ENCODE measurements at regions not wholly inside any gene's neighbourhood (a gene's known extent, or its start where the extent isn't known, plus 50 kb on each side); places are given as distances from the start of the nearest gene placed in this dataset.

GRCh38 chr7:131903315-131903714, 346.9 kb upstream of the PODXL start:
- POLR2A ChIA-PET (ENCODE audit: unreplicated experiment) = no interaction called here
- BruUV-seq (replicated peaks) = no TSS peak
- Histone ChIP-seq H3K27me3 (ENCODE audit: control insufficient read depth, insufficient read depth, low read length) (no peaks in the 10 kb centered on the region), H4K8ac (ENCODE audit: low read depth in 2 of 2, low read length in 2 of 2) (no peak overlapping the region), H4K91ac (ENCODE audit: insufficient read depth, low read depth, low read length) (no peak overlapping the region), H3K4me3 (ENCODE audit: insufficient read depth, low read depth, low read length) (no peak overlapping the region), H3K27ac (ENCODE audit: insufficient read depth, low read length) (no peak overlapping the region), H3K79me1 (ENCODE audit: low read depth in 1 of 2, low read length in 2 of 2) (no peaks in the 10 kb centered on the region), H2AK9ac (replicated peaks; ENCODE audit: low read depth, low read length, poor library complexity) (no peak overlapping the region), H4K5ac (ENCODE audit: low read depth, low read length) (no peak overlapping the region), H3K4me1 (ENCODE audit: control insufficient read depth, insufficient read depth, low read length) (no peaks in the 10 kb centered on the region), H2BK120ac (ENCODE audit: low read depth, low read length) (no peak overlapping the region), H3K9ac (ENCODE audit: low read depth, low read length) (no peak overlapping the region), H2BK20ac (ENCODE audit: low read depth, low read length) (no peak overlapping the region), H2AK5ac (ENCODE audit: low read depth, low read length) (no peak overlapping the region), H3K4me2 (ENCODE audit: low read depth, low read length) (no peak overlapping the region), H3K56ac (ENCODE audit: extremely low read depth, insufficient read depth, low read length) (no peak overlapping the region), H4K20me1 (ENCODE audit: insufficient read depth, low read length) (no peaks in the 10 kb centered on the region), H3K4ac (ENCODE audit: low read depth, low read length) (no peak overlapping the region), H3K9me1 (ENCODE audit: insufficient read depth, low read length) (no peaks in the 10 kb centered on the region), H3K36me3 (ENCODE audit: control insufficient read depth, insufficient read depth, low read length) (no peaks in the 10 kb centered on the region), H2BK15ac (ENCODE audit: low read depth, low read length) (no peak overlapping the region), H3K18ac (ENCODE audit: low read depth, low read length) (no peak overlapping the region), H2AFZ (replicated peaks; ENCODE audit: low read length, poor library complexity) (no peak overlapping the region), H3K23ac (ENCODE audit: low read depth, low read length) (no peak overlapping the region), H3K9me3 (ENCODE audit: control insufficient read depth, insufficient read depth, low read length) (no peaks in the 10 kb centered on the region), H3K14ac (replicated peaks; ENCODE audit: low read depth, low read length) (no peak overlapping the region), H2BK5ac (ENCODE audit: low read depth, low read length, poor library complexity, severe bottlenecking) (no peak overlapping the region)
- in situ Hi-C loops (cut with MboI; ENCODE audit: low sequenced_read_pairs) = no loop called here
- dilution Hi-C loops (cut with HindIII; ENCODE audit: low sequenced_read_pairs, unreplicated experiment) = no loop called here
- WGBS, 2 experiments (ENCODE audit: extremely low coverage in 2 of 2, insufficient read length in 1 of 2) = no CpG with 5 or more reads among the region's 1 CpG
- DNase-seq = no peak
- ATAC-seq (ENCODE audit: low read depth) = no peak
- CTCF ChIA-PET = interaction anchor here (0.8 kb wide), 1 partner anchor 44 kb away, joined by 3 read pairs; no protein-coding TSS in a partner anchor
- no peak for TF ChIP-seq CHD1 (IDR thresholded peaks at IDR 0.05; ENCODE audit: low read depth, low read length)
- no peak for TF ChIP-seq BHLHE40 (IDR thresholded peaks at IDR 0.05; ENCODE audit: low read depth, low read length)
- TF ChIP-seq MXI1 (IDR thresholded peaks at IDR 0.05; ENCODE audit: borderline replicate concordance, low read depth, low read length) = no peak
- TF ChIP-seq NFE2L2 (IDR thresholded peaks at IDR 0.05; ENCODE audit: low read depth, low read length) = no peak
- no peak for TF ChIP-seq ELK1 (IDR thresholded peaks at IDR 0.05; ENCODE audit: borderline replicate concordance, low read depth, low read length)
- no peak for TF ChIP-seq RAD21 (IDR thresholded peaks at IDR 0.05; ENCODE audit: low read length)
- TF ChIP-seq USF2 (IDR thresholded peaks at IDR 0.05; ENCODE audit: low read depth, low read length) = no peak
- TF ChIP-seq MAFK (IDR thresholded peaks at IDR 0.05; ENCODE audit: low read depth, low read length) = no peak
- TF ChIP-seq FOS (IDR thresholded peaks at IDR 0.05; ENCODE audit: low read depth, low read length) = no peak
- no peak for TF ChIP-seq CTCF (conservative IDR thresholded peaks at IDR 0.05; ENCODE audit: low read depth, low read length)
- TF ChIP-seq RCOR1 (IDR thresholded peaks at IDR 0.05; ENCODE audit: insufficient replicate concordance, low read length) = no peak
- TF ChIP-seq RFX5 (IDR thresholded peaks at IDR 0.05; ENCODE audit: low read depth, low read length) = no peak
- intact Hi-C loops (cut with micrococcal nuclease) = no loop called here

Measured in IMR-90 (cell line).